IMR-90 (cell line): ENCODE measurements at regions not wholly inside any gene's neighbourhood (a gene's known extent, or its start where the extent isn't known, plus 50 kb on each side); places are given as distances from the start of the nearest gene placed in this dataset.

ENCODE experiments used
- ATAC-seq: fragments of 200-7000 bp; cut with Tn5 transposase; 2 replicates; pipeline ENCODE4 v1.9.1; 2020; ENCODE audit warnings: low read depth, mild to moderate bottlenecking, moderate library complexity
- BruUV-seq: library from RNA; stranded (reverse); fragments of 400-500 nt; replicated peaks from 2 replicates; lab custom pipeline; 2021; lab: Mats Ljungman, UMichigan
- CTCF ChIA-PET: fragments of 300-600 bp; formaldehyde crosslinking; extraction: SDS; loops from one replicate; lab custom pipeline; 2021; ENCODE audit warnings: antibody characterized with exemption; lab: Yijun Ruan, JAX
- POLR2A ChIA-PET: fragments of 300-600 bp; sonication (Branson Sonifier 250); formaldehyde crosslinking; loops from one replicate; lab custom pipeline; 2022; ENCODE audit warnings: antibody characterized with exemption; ENCODE audit not compliant: unreplicated experiment; lab: Charles Lee
- DNase-seq: peaks from one replicate; pipeline ENCODE4 v3.0.0; 2013
- H2AFZ ChIP-seq: replicated peaks from 2 replicates; pipeline ENCODE3; 2013; ENCODE audit warnings: low read length, mild to moderate bottlenecking; ENCODE audit not compliant: poor library complexity
- H2AK5ac ChIP-seq: 2 replicates; pipeline ENCODE4 v1.6.1; 2013; ENCODE audit warnings: low read depth, low read length, inconsistent platforms
- H2AK9ac ChIP-seq: replicated peaks from 2 replicates; pipeline ENCODE3; 2013; ENCODE audit warnings: mild to moderate bottlenecking, low read depth, low read length, moderate library complexity; ENCODE audit not compliant: poor library complexity
- H2BK120ac ChIP-seq: 2 replicates; pipeline ENCODE4 v1.6.1; 2013; ENCODE audit warnings: low read depth, low read length, inconsistent platforms
- H2BK15ac ChIP-seq: 3 replicates; pipeline ENCODE4 v1.6.1; 2013; ENCODE audit warnings: low read depth, low read length, inconsistent platforms
- H2BK20ac ChIP-seq: 2 replicates; pipeline ENCODE4 v1.6.1; 2013; ENCODE audit warnings: low read depth, mild to moderate bottlenecking, inconsistent platforms, low read length, moderate library complexity
- H2BK5ac ChIP-seq: 2 replicates; pipeline ENCODE4 v1.6.1; 2013; ENCODE audit warnings: mild to moderate bottlenecking, low read depth, low read length, inconsistent platforms; ENCODE audit not compliant: poor library complexity, severe bottlenecking
- H3K14ac ChIP-seq: replicated peaks from 2 replicates; pipeline ENCODE4 v1.6.1; 2013; ENCODE audit warnings: low read depth, low read length, inconsistent platforms
- H3K18ac ChIP-seq: 2 replicates; pipeline ENCODE4 v1.6.1; 2013; ENCODE audit warnings: low read depth, low read length, control low read depth
- H3K23ac ChIP-seq: 2 replicates; pipeline ENCODE4 v1.6.1; 2013; ENCODE audit warnings: low read depth, low read length, inconsistent platforms
- H3K27ac ChIP-seq: 2 replicates; pipeline ENCODE4 v1.5.1; 2013; ENCODE audit warnings: mild to moderate bottlenecking, control low read depth, low read length; ENCODE audit not compliant: insufficient read depth
- H3K27me3 ChIP-seq: 2 replicates; pipeline ENCODE4 v1.6.1; 2013; ENCODE audit warnings: low read length; ENCODE audit not compliant: control insufficient read depth, insufficient read depth
- H3K36me3 ChIP-seq: 2 replicates; pipeline ENCODE4 v1.6.1; 2013; ENCODE audit warnings: low read length, mixed read lengths; ENCODE audit not compliant: control insufficient read depth, insufficient read depth
- H3K4ac ChIP-seq: 2 replicates; pipeline ENCODE4 v1.6.1; 2013; ENCODE audit warnings: low read depth, low read length, inconsistent platforms
- H3K4me1 ChIP-seq: 2 replicates; pipeline ENCODE4 v1.6.1; 2013; ENCODE audit warnings: low read length, mixed read lengths; ENCODE audit not compliant: control insufficient read depth, insufficient read depth
- H3K4me2 ChIP-seq: 2 replicates; pipeline ENCODE4 v1.6.1; 2013; ENCODE audit warnings: low read depth, mild to moderate bottlenecking, control low read depth, low read length, moderate library complexity
- H3K4me3 ChIP-seq: 2 replicates; pipeline ENCODE4 v1.5.1; 2013; ENCODE audit warnings: low read depth, mild to moderate bottlenecking, control low read depth, low read length, moderate library complexity; ENCODE audit not compliant: insufficient read depth
- H3K56ac ChIP-seq: 2 replicates; pipeline ENCODE4 v1.6.1; 2013; ENCODE audit warnings: low read length, inconsistent platforms; ENCODE audit not compliant: insufficient read depth; ENCODE audit errors: extremely low read depth
- H3K79me1 ChIP-seq, 2 experiments: 2 replicates each; pipeline ENCODE4 v1.6.1; 2013; ENCODE audit warnings: low read length in 2 of 2, inconsistent platforms in 1 of 2, low read depth in 1 of 2
- H3K9ac ChIP-seq: 2 replicates; pipeline ENCODE4 v1.6.1; 2013; ENCODE audit warnings: low read depth, low read length, control low read depth
- H3K9me1 ChIP-seq: 2 replicates; pipeline ENCODE4 v1.6.1; 2013; ENCODE audit warnings: low read length, inconsistent platforms; ENCODE audit not compliant: insufficient read depth
- H3K9me3 ChIP-seq: 2 replicates; pipeline ENCODE4 v1.6.1; 2013; ENCODE audit warnings: low read length; ENCODE audit not compliant: control insufficient read depth, insufficient read depth
- H4K20me1 ChIP-seq: 2 replicates; pipeline ENCODE4 v1.6.1; 2013; ENCODE audit warnings: low read length, inconsistent platforms; ENCODE audit not compliant: insufficient read depth
- H4K5ac ChIP-seq: 2 replicates; pipeline ENCODE4 v1.6.1; 2013; ENCODE audit warnings: mild to moderate bottlenecking, low read depth, low read length, control low read depth
- H4K8ac ChIP-seq, 2 experiments: 2 replicates each; pipeline ENCODE4 v1.6.1; 2013; ENCODE audit warnings: low read depth in 2 of 2, low read length in 2 of 2, control low read depth in 1 of 2, inconsistent platforms in 1 of 2
- H4K91ac ChIP-seq: 2 replicates; pipeline ENCODE4 v1.6.1; 2013; ENCODE audit warnings: low read depth, low read length, inconsistent platforms; ENCODE audit not compliant: insufficient read depth
- BHLHE40 ChIP-seq: fragments of 150-350 bp; IDR thresholded peaks from 2 replicates; pipeline ENCODE4 v1.6.1; 2016; ENCODE audit warnings: mild to moderate bottlenecking, low read depth, low read length
- CEBPB ChIP-seq: IDR thresholded peaks from 2 replicates; pipeline ENCODE4 v1.6.1; 2012; ENCODE audit warnings: low read depth, low read length, improper control_type of control experiment
- CHD1 ChIP-seq: IDR thresholded peaks from 2 replicates; pipeline ENCODE4 v1.6.1; 2012; ENCODE audit warnings: low read depth, low read length, improper control_type of control experiment
- ELK1 ChIP-seq: fragments of 150-350 bp; IDR thresholded peaks from 2 replicates; pipeline ENCODE4 v1.6.1; 2016; ENCODE audit warnings: low read depth, mild to moderate bottlenecking, low read length, moderate library complexity, borderline replicate concordance
- FOS ChIP-seq: fragments of 150-350 bp; IDR thresholded peaks from 2 replicates; pipeline ENCODE4 v1.6.1; 2016; ENCODE audit warnings: low read depth, low read length
- MAFK ChIP-seq: IDR thresholded peaks from 2 replicates; pipeline ENCODE4 v1.6.1; 2012; ENCODE audit warnings: low read depth, low read length, improper control_type of control experiment
- MAZ ChIP-seq: IDR thresholded peaks from 2 replicates; pipeline ENCODE4 v1.6.1; 2012; ENCODE audit warnings: low read depth, mild to moderate bottlenecking, low read length, improper control_type of control experiment, moderate library complexity, borderline replicate concordance
- MXI1 ChIP-seq: IDR thresholded peaks from 2 replicates; pipeline ENCODE4 v1.6.1; 2012; ENCODE audit warnings: low read depth, mild to moderate bottlenecking, low read length, moderate library complexity, borderline replicate concordance
- NFE2L2 ChIP-seq: fragments of 150-350 bp; IDR thresholded peaks from 2 replicates; pipeline ENCODE4 v1.6.1; 2016; ENCODE audit warnings: low read depth, mild to moderate bottlenecking, low read length
- POLR2A ChIP-seq: IDR thresholded peaks from 2 replicates; pipeline ENCODE4 v1.6.1; 2012; ENCODE audit warnings: mild to moderate bottlenecking, low read depth, low read length
- RFX5 ChIP-seq: IDR thresholded peaks from 2 replicates; pipeline ENCODE4 v1.8.0; 2012; ENCODE audit warnings: low read depth, mild to moderate bottlenecking, low read length, moderate library complexity
- SMC3 ChIP-seq: fragments of 150-350 bp; IDR thresholded peaks from 2 replicates; pipeline ENCODE4 v1.6.1; 2016; ENCODE audit warnings: low read depth, mild to moderate bottlenecking, antibody characterized with exemption, low read length, moderate library complexity
- WGBS, 2 experiments: methylation state at CpG; one replicate each; pipeline versions ENCODE4 v1.1.5 to v1.1.7; 2013; ENCODE audit warnings: missing lambda C conversion rate in 2 of 2; ENCODE audit not compliant: insufficient read length in 1 of 2; ENCODE audit errors: extremely low coverage in 2 of 2; 5-methylcytosine and 5-hydroxymethylcytosine counted together
- dilution Hi-C: fragments of 300-500 bp; cut with HindIII; formaldehyde crosslinking; loops from one replicate; pipeline ENCODE4 v1.14.3; 2018; ENCODE audit warnings: low sequenced_read_pairs; ENCODE audit not compliant: unreplicated experiment
- in situ Hi-C: fragments of 300-500 bp; cut with MboI; formaldehyde crosslinking; loops from 3 replicates; pipeline ENCODE4 v1.14.3; 2019; ENCODE audit warnings: low sequenced_read_pairs, inconsistent platforms, mixed read lengths
- intact Hi-C: fragments of 100-400 bp; cut with micrococcal nuclease; formaldehyde crosslinking; loops from 2 replicates; pipeline ENCODE4 v1.10.0; 2022
- TF ChIP-seq, protein P1 (sequence below): fragments of 150-350 bp; IDR thresholded peaks from 2 replicates; pipeline ENCODE4 v1.6.1; 2017; ENCODE audit warnings: mild to moderate bottlenecking, antibody characterized with exemption, low read length, low read depth
- TF ChIP-seq, protein P2 (sequence below): conservative IDR thresholded peaks from 2 replicates; pipeline ENCODE4 v1.5.1; 2012; ENCODE audit warnings: mild to moderate bottlenecking, low read depth, low read length, improper control_type of control experiment

DNA sequence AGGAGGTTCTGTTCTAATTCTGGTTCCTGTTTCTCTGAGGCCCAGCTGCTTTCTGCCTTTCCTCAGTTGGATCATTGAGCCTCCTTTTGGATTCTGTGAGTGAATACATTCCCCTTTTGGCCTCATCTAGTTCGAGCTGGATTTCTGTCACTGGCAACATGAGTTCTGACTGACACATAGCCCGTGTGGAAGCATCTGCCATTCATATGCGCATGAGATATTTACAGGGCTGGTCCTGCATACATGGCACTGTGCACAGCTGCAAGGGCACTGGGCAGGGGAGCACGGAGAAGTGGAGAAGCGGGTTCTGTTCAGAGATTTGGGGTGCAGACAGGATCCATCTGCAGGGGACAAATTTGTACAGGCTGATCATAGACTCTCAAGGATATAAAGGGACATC is 352.8 kb downstream of the RPS24 start:
- Histone ChIP-seq H2BK5ac (no peak overlapping the region), H2BK15ac (no peak overlapping the region), H3K4me3 (no peak overlapping the region), H3K4ac (no peak overlapping the region), H3K9me1 (no peaks in the 10 kb centered on the region), H3K27me3 (peaks cover 46% of the 10 kb centered on the region), H3K79me1 (no peaks in the 10 kb centered on the region), H3K14ac (no peak overlapping the region), H2AK5ac (no peak overlapping the region), H3K4me2 (no peak overlapping the region), H4K20me1 (no peaks in the 10 kb centered on the region), H3K9ac (no peak overlapping the region), H2AK9ac (no peak overlapping the region), H2AFZ (no peak overlapping the region), H3K18ac (no peak overlapping the region), H3K27ac (no peak overlapping the region), H2BK20ac (no peak overlapping the region), H4K8ac (no peak overlapping the region), H3K56ac (no peak overlapping the region), H3K23ac (no peak overlapping the region), H3K9me3 (no peaks in the 10 kb centered on the region), H2BK120ac (no peak overlapping the region), H3K36me3 (no peaks in the 10 kb centered on the region), H4K91ac (no peak overlapping the region), H3K4me1 (peaks cover 4% of the 10 kb centered on the region; the same call in 1 of the 2 replicates), H4K5ac (no peak overlapping the region)
- TF ChIP-seq RFX5 (no peak), POLR2A (no peak), FOS (no peak), ELK1 (no peak), NFE2L2 (no peak), CEBPB (no peak), SMC3 (no peak), BHLHE40 (no peak), MAZ (no peak), CHD1 (no peak), MAFK (no peak), MXI1 (no peak)
- TF ChIP-seq, protein P1, sequence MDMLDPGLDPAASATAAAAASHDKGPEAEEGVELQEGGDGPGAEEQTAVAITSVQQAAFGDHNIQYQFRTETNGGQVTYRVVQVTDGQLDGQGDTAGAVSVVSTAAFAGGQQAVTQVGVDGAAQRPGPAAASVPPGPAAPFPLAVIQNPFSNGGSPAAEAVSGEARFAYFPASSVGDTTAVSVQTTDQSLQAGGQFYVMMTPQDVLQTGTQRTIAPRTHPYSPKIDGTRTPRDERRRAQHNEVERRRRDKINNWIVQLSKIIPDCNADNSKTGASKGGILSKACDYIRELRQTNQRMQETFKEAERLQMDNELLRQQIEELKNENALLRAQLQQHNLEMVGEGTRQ = no peak
- TF ChIP-seq, protein P2, sequence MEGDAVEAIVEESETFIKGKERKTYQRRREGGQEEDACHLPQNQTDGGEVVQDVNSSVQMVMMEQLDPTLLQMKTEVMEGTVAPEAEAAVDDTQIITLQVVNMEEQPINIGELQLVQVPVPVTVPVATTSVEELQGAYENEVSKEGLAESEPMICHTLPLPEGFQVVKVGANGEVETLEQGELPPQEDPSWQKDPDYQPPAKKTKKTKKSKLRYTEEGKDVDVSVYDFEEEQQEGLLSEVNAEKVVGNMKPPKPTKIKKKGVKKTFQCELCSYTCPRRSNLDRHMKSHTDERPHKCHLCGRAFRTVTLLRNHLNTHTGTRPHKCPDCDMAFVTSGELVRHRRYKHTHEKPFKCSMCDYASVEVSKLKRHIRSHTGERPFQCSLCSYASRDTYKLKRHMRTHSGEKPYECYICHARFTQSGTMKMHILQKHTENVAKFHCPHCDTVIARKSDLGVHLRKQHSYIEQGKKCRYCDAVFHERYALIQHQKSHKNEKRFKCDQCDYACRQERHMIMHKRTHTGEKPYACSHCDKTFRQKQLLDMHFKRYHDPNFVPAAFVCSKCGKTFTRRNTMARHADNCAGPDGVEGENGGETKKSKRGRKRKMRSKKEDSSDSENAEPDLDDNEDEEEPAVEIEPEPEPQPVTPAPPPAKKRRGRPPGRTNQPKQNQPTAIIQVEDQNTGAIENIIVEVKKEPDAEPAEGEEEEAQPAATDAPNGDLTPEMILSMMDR = no peak
- DNase-seq (no peak), ATAC-seq (no peak)
- WGBS, 2 experiments = 70% methylated on average over 5 of the region's 5 CpGs; no CpG with 5 or more reads in 1 of the 2 experiments
- ChIA-PET CTCF (no interaction called here), POLR2A (no interaction called here)
- dilution Hi-C loops (no loop called here), in situ Hi-C loops (no loop called here), intact Hi-C loops (no loop called here)
- no TSS peak for BruUV-seq
